CD4-positive, CD25-positive, alpha-beta regulatory T cell (primary cell): ENCODE measurements at regions not wholly inside any gene's neighbourhood (a gene's known extent, or its start where the extent isn't known, plus 50 kb on each side); places are given as distances from the start of the nearest gene placed in this dataset.

Experiments
- ATAC-seq, 2 donors: fragments of 150-1000 bp; cut with Tn5 transposase; one replicate each; pipeline ENCODE4 v1.10.0; 2021; ENCODE audit warnings: low read depth in 2 of 2, moderate number of reproducible peaks in 2 of 2, moderate library complexity in 1 of 2
- DNase-seq, 3 donors: peaks; one replicate each; pipeline versions ENCODE4 v3.0.0 to v3.0.0-alpha.2; 2012 to 2022; ENCODE audit warnings: mixed read lengths in 1 of 3
- H3K27ac ChIP-seq: one replicate; pipeline ENCODE4 v1.7.0; 2013; ENCODE audit warnings: mild to moderate bottlenecking, low read length; ENCODE audit not compliant: insufficient read depth, poor library complexity, severe bottlenecking
- H3K27me3 ChIP-seq: one replicate; pipeline ENCODE4 v1.7.0; 2013; ENCODE audit warnings: low read length; ENCODE audit not compliant: control insufficient read depth, insufficient read depth
- H3K36me3 ChIP-seq: one replicate; pipeline ENCODE4 v1.7.0; 2013; ENCODE audit warnings: mild to moderate bottlenecking, low read length, moderate library complexity; ENCODE audit not compliant: control insufficient read depth, insufficient read depth
- H3K4me1 ChIP-seq: 2 replicates; pipeline ENCODE4 v1.7.0; 2013; ENCODE audit warnings: mild to moderate bottlenecking, low read length; ENCODE audit not compliant: insufficient read depth, control insufficient read depth, poor library complexity, severe bottlenecking
- H3K4me3 ChIP-seq: one replicate; pipeline ENCODE4 v1.7.0; 2013; ENCODE audit warnings: low read depth, mild to moderate bottlenecking, low read length, moderate library complexity
- H3K9me3 ChIP-seq, 2 experiments: 1 replicate in 1 of 2; 2 replicates in 1 of 2; pipeline ENCODE4 v1.7.0; 2013; ENCODE audit warnings: low read length in 2 of 2, mild to moderate bottlenecking in 1 of 2, moderate library complexity in 1 of 2; ENCODE audit not compliant: control insufficient read depth in 2 of 2
- H3K27ac Mint-ChIP-seq, 3 donors: one replicate each; pipeline ENCODE4 v1.8.0; 2020 to 2022; ENCODE audit warnings: mild to moderate bottlenecking in 3 of 3, mixed read lengths in 3 of 3, moderate library complexity in 2 of 3
- H3K27me3 Mint-ChIP-seq: one replicate; pipeline ENCODE4 v1.8.0; 2022; ENCODE audit warnings: mild to moderate bottlenecking, mixed read lengths
- H3K36me3 Mint-ChIP-seq: one replicate; pipeline ENCODE4 v1.8.0; 2020; ENCODE audit warnings: mixed read lengths
- H3K4me1 Mint-ChIP-seq, 4 donors: one replicate each; pipeline ENCODE4 v1.8.0; 2020 to 2022; ENCODE audit warnings: mixed read lengths in 4 of 4, mild to moderate bottlenecking in 1 of 4
- H3K4me3 Mint-ChIP-seq, 4 donors: one replicate each; pipeline ENCODE4 v1.8.0; 2020 to 2022; ENCODE audit warnings: mild to moderate bottlenecking in 4 of 4, mixed read lengths in 4 of 4, moderate library complexity in 3 of 4
- H3K9me3 Mint-ChIP-seq, 7 donors: one replicate each; pipeline ENCODE4 v1.8.0; 2020 to 2022; ENCODE audit warnings: mixed read lengths in 7 of 7, mild to moderate bottlenecking in 3 of 7, moderate library complexity in 2 of 7

GRCh38 chr20:52630138-52630537, 342.0 kb upstream of the TSHZ2 start:
- Mint-ChIP-seq H3K36me3 (no peaks in the 10 kb centered on the region), H3K9me3 (peaks cover 0 to 7% (median 2%) of the 10 kb centered on the region in 7 donors), H3K27me3 (no peaks in the 10 kb centered on the region), H3K4me1 (no peaks in the 10 kb centered on the region), H3K4me3 (no peak overlapping the region), H3K27ac (no peak overlapping the region)
- Histone ChIP-seq H3K4me3 (no peak overlapping the region), H3K27me3 (no peaks in the 10 kb centered on the region), H3K27ac (no peak overlapping the region), H3K9me3 (no peaks in the 10 kb centered on the region), H3K4me1 (no peaks in the 10 kb centered on the region), H3K36me3 (no peaks in the 10 kb centered on the region)
- DNase-seq, result no peak
- no peak for ATAC-seq

GRCh38 chr20:52624281-52624680, 347.9 kb upstream of the TSHZ2 start:
- no peak for ATAC-seq
- H3K27me3 Mint-ChIP-seq, result peaks cover 5% of the 10 kb centered on the region
- Histone ChIP-seq H3K9me3 (no peaks in the 10 kb centered on the region), H3K36me3 (no peaks in the 10 kb centered on the region), H3K4me1 (no peaks in the 10 kb centered on the region), H3K27ac (no peak overlapping the region), H3K4me3 (no peak overlapping the region), H3K27me3 (no peaks in the 10 kb centered on the region)
- no peak for DNase-seq
- H3K4me1 Mint-ChIP-seq, result peaks cover 0 to under 1% (median 0%) of the 10 kb centered on the region in 4 donors
- no peak overlapping the region for H3K4me3 Mint-ChIP-seq
- H3K36me3 Mint-ChIP-seq, result no peaks in the 10 kb centered on the region
- H3K9me3 Mint-ChIP-seq, result peaks cover 0 to 4% (median 0%) of the 10 kb centered on the region in 7 donors
- no peak overlapping the region for H3K27ac Mint-ChIP-seq

GRCh38 chr20:52622081-52622480, 350.1 kb upstream of the TSHZ2 start:
- ATAC-seq (no peak), DNase-seq (no peak)
- Histone ChIP-seq H3K27me3 (no peaks in the 10 kb centered on the region), H3K27ac (no peak overlapping the region), H3K4me1 (no peaks in the 10 kb centered on the region), H3K9me3 (no peaks in the 10 kb centered on the region), H3K36me3 (no peaks in the 10 kb centered on the region), H3K4me3 (no peak overlapping the region)
- Mint-ChIP-seq H3K4me3 (no peak overlapping the region), H3K36me3 (no peaks in the 10 kb centered on the region), H3K27me3 (peaks cover 6% of the 10 kb centered on the region), H3K27ac (no peak overlapping the region), H3K4me1 (peaks cover 0 to 5% (median 0%) of the 10 kb centered on the region in 4 donors), H3K9me3 (peaks cover 0 to 2% (median 0%) of the 10 kb centered on the region in 7 donors)

DNA sequence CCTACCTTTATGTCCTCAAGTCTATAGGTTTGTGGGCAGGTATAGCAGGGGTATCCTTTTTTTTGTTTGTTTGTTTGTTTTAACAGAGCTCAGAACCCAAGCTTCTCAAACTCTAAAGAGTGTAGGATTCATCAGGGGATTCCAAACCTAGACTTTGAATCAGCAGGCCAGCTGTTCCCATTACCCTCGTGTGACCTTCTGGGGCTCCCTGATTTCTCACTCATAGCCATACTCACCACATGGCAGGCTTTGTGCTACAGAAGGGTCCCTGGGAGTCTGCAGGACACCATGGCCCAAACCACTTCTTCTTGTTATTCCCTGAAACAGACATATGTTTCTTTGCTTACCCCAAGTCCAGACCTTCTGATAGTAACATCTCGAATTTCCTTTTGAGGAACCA, 350.8 kb upstream of the TSHZ2 start:
- H3K4me1 Mint-ChIP-seq, result peaks cover 0 to 5% (median 0%) of the 10 kb centered on the region in 4 donors
- H3K36me3 ChIP-seq, result no peaks in the 10 kb centered on the region
- H3K27me3 Mint-ChIP-seq, result peaks cover 10% of the 10 kb centered on the region
- no peaks in the 10 kb centered on the region for H3K27me3 ChIP-seq
- DNase-seq (no peak), ATAC-seq (no peak)
- H3K4me3 Mint-ChIP-seq, result no peak overlapping the region
- no peaks in the 10 kb centered on the region for H3K9me3 ChIP-seq
- H3K9me3 Mint-ChIP-seq, result no peaks in the 10 kb centered on the region
- H3K36me3 Mint-ChIP-seq, result no peaks in the 10 kb centered on the region
- no peak overlapping the region for H3K27ac Mint-ChIP-seq
- no peak overlapping the region for H3K4me3 ChIP-seq
- H3K27ac ChIP-seq, result no peak overlapping the region
- no peaks in the 10 kb centered on the region for H3K4me1 ChIP-seq

DNA sequence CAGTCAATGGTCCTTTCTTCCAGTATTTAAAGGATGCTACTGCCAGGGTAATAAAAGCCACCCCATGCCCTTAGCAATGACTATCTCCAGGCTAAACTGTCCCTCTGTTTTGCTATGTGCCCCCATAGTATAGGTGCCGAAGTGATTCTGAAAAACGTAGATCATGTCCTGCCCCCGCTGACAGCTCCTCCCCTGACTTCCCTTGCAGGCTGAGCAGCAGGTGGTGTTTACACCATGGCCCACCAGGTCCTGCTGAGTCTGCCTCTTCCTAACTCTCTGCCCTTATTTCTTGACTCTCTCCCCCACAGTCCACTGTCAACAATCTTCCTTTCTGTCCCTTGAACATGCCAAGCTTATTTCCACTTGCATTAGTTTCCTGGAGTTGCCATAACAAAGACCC, 352.5 kb upstream of the TSHZ2 start:
- H3K9me3 Mint-ChIP-seq, result no peaks in the 10 kb centered on the region
- Histone ChIP-seq H3K27ac (no peak overlapping the region), H3K4me3 (no peak overlapping the region), H3K4me1 (no peaks in the 10 kb centered on the region), H3K9me3 (no peaks in the 10 kb centered on the region), H3K36me3 (no peaks in the 10 kb centered on the region), H3K27me3 (no peaks in the 10 kb centered on the region)
- DNase-seq, result no peak
- no peak overlapping the region for H3K4me3 Mint-ChIP-seq
- H3K27me3 Mint-ChIP-seq, result peaks cover 10% of the 10 kb centered on the region
- peaks cover 0 to 5% (median 0%) of the 10 kb centered on the region in 4 donors for H3K4me1 Mint-ChIP-seq
- ATAC-seq, result no peak
- H3K36me3 Mint-ChIP-seq, result no peaks in the 10 kb centered on the region
- no peak overlapping the region for H3K27ac Mint-ChIP-seq

- no peaks in the 10 kb centered on the region for H3K9me3 ChIP-seq
- Mint-ChIP-seq H3K9me3 (no peaks in the 10 kb centered on the region), H3K4me3 (no peak overlapping the region), H3K36me3 (no peaks in the 10 kb centered on the region), H3K4me1 (peaks cover 0 to 5% (median 0%) of the 10 kb centered on the region in 4 donors), H3K27ac (no peak overlapping the region), H3K27me3 (peaks cover 10% of the 10 kb centered on the region)
- no peak overlapping the region for H3K4me3 ChIP-seq
- DNase-seq (no peak), ATAC-seq (no peak)
- H3K4me1 ChIP-seq, result no peaks in the 10 kb centered on the region
- H3K27me3 ChIP-seq, result no peaks in the 10 kb centered on the region
- no peaks in the 10 kb centered on the region for H3K36me3 ChIP-seq
- no peak overlapping the region for H3K27ac ChIP-seq
Observed at GRCh38 chr20:52619101-52619500, 353.1 kb upstream of the TSHZ2 start.

DNA sequence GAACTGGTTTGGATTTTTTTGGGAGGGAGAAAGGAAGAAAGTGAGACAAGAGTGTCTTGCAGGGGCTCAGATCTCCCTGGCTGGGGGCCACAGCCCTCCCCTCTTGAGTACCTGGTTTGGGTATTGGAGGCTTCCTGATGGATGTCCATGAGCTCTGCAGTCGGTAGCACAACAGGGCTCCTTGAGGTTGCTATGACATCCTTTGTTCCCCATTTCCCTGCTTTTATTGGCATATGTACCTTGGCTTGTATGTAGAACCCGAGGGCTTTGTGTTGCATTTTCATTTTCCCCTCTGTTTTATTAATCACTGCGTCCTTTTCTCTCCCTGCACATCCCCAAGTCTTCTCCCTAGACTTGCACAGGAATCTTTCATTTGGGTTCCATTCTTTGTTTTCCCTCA, 355.5 kb upstream of the TSHZ2 start:
- no peaks in the 10 kb centered on the region for H3K4me1 ChIP-seq
- H3K4me3 ChIP-seq, result no peak overlapping the region
- H3K27me3 Mint-ChIP-seq, result peaks cover 10% of the 10 kb centered on the region
- H3K27ac ChIP-seq, result no peak overlapping the region
- no peak overlapping the region for H3K4me3 Mint-ChIP-seq
- no peak overlapping the region for H3K27ac Mint-ChIP-seq
- H3K4me1 Mint-ChIP-seq, result peaks cover 0 to 5% (median 0%) of the 10 kb centered on the region in 4 donors
- H3K9me3 ChIP-seq, result no peaks in the 10 kb centered on the region
- DNase-seq (no peak), ATAC-seq (no peak)
- H3K36me3 ChIP-seq, result no peaks in the 10 kb centered on the region
- peaks cover 0 to 2% (median 0%) of the 10 kb centered on the region in 7 donors for H3K9me3 Mint-ChIP-seq
- peaks cover 2% of the 10 kb centered on the region for H3K27me3 ChIP-seq
- H3K36me3 Mint-ChIP-seq, result peaks cover 3% of the 10 kb centered on the region

DNA sequence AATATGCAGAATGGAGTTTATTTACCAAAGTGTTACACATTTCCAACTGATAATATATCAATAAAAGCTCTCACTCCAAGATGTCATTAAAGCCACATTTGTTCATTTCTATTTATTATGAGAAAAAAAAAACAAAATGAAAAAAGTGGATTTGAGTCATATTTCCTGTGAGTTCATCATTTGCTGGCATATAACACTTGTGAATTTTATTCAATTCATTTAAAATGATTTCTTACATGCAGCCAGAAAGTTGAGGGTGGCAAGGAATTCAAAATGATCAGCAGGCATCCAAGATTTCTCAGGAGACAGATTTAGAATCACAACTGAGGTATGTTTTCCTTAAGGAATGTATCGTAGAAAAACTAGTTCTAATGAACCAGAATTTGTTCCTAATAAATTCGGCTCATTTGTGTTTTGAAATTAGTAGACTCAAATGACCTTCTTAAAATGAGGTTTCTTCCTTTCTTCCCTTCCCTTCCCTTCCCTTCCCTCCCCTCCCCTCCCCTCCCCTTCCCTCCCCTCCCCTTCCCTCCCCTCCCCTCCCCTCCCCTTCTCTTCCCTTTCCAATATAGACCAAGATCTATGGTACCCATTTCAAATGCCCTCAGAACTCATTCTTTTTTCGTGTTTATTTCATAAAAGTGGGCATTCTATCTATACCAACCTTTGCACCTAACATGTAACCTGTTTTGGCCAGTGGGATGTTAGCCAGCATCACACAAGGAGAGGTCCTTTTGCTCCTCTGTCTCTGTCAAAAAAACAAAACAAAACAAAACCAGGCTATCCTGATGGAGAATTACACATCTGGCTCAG, 357.9 kb upstream of the TSHZ2 start:
- Histone ChIP-seq H3K27ac (no peak overlapping the region), H3K36me3 (no peaks in the 10 kb centered on the region), H3K9me3 (no peaks in the 10 kb centered on the region), H3K4me3 (no peak overlapping the region), H3K4me1 (no peaks in the 10 kb centered on the region), H3K27me3 (peaks cover 2% of the 10 kb centered on the region)
- Mint-ChIP-seq H3K36me3 (peaks cover 3% of the 10 kb centered on the region), H3K4me3 (no peak overlapping the region), H3K4me1 (peaks cover 0 to 4% (median 0%) of the 10 kb centered on the region in 4 donors), H3K27me3 (peaks cover 5% of the 10 kb centered on the region), H3K9me3 (peaks cover 0 to 2% (median 1%) of the 10 kb centered on the region in 7 donors), H3K27ac (no peak overlapping the region)
- no peak for ATAC-seq
- no peak for DNase-seq
